ENCODE measurements at regions not wholly inside any gene's neighbourhood (a gene's known extent, or its start where the extent isn't known, plus 50 kb on each side); places are given as distances from the start of the nearest gene placed in this dataset.
"Not testable (repeated sequence)": the region's sequence is repeated elsewhere in the genome, so short reads cannot be mapped to it uniquely, and the experiment has no call there.

GRCh38 chr11:109695696-109696095 lies 273.7 kb downstream of the C11orf87 start:
- Mint-ChIP-seq H3K27ac (no peak overlapping the region), H3K9me3 (ENCODE audit: low read depth) (peaks cover 24% of the 10 kb centered on the region), H3K36me3 (peaks cover 2% of the 10 kb centered on the region), H3K27me3 (peaks cover 2% of the 10 kb centered on the region), H3K4me1 (ENCODE audit: low read depth) (no peaks in the 10 kb centered on the region), H3K4me3 (no peak overlapping the region)

- no peak overlapping the region for H3K4me3 Mint-ChIP-seq
- no peaks in the 10 kb centered on the region for H3K4me1 Mint-ChIP-seq (ENCODE audit: low read depth)
- H3K9me3 Mint-ChIP-seq (ENCODE audit: low read depth), result peaks cover 24% of the 10 kb centered on the region
- no peak overlapping the region for H3K27ac Mint-ChIP-seq
- H3K27me3 Mint-ChIP-seq, result peaks cover 2% of the 10 kb centered on the region
- H3K36me3 Mint-ChIP-seq, result peaks cover 2% of the 10 kb centered on the region
Observed at GRCh38 chr11:109696191-109696897, 274.4 kb downstream of the C11orf87 start.

GRCh38 chr11:109697140-109697843 lies 275.3 kb downstream of the C11orf87 start:
- Mint-ChIP-seq H3K27ac (no peak overlapping the region), H3K27me3 (peaks cover 2% of the 10 kb centered on the region), H3K4me1 (ENCODE audit: low read depth) (no peaks in the 10 kb centered on the region), H3K4me3 (no peak overlapping the region), H3K36me3 (peaks cover 2% of the 10 kb centered on the region), H3K9me3 (ENCODE audit: low read depth) (peaks cover 24% of the 10 kb centered on the region)

- Mint-ChIP-seq H3K36me3 (peaks cover 2% of the 10 kb centered on the region), H3K27me3 (peaks cover 2% of the 10 kb centered on the region), H3K9me3 (ENCODE audit: low read depth) (peaks cover 24% of the 10 kb centered on the region), H3K4me3 (no peak overlapping the region), H3K4me1 (ENCODE audit: low read depth) (no peaks in the 10 kb centered on the region), H3K27ac (no peak overlapping the region)
Observed at GRCh38 chr11:109698237-109698636, 276.2 kb downstream of the C11orf87 start.

- Mint-ChIP-seq H3K27ac (no peak overlapping the region), H3K4me1 (ENCODE audit: low read depth) (no peaks in the 10 kb centered on the region), H3K9me3 (ENCODE audit: low read depth) (no peaks in the 10 kb centered on the region), H3K36me3 (no peaks in the 10 kb centered on the region), H3K27me3 (peaks cover 2% of the 10 kb centered on the region), H3K4me3 (no peak overlapping the region)
Observed at GRCh38 chr11:109704432-109704831, 282.4 kb downstream of the C11orf87 start.

- no peaks in the 10 kb centered on the region for H3K9me3 Mint-ChIP-seq (ENCODE audit: low read depth)
- peaks cover 4% of the 10 kb centered on the region for H3K27me3 Mint-ChIP-seq
- no peak overlapping the region for H3K27ac Mint-ChIP-seq
- H3K4me1 Mint-ChIP-seq (ENCODE audit: low read depth), result no peaks in the 10 kb centered on the region
- H3K4me3 Mint-ChIP-seq, result no peak overlapping the region
- no peaks in the 10 kb centered on the region for H3K36me3 Mint-ChIP-seq
Observed at GRCh38 chr11:109706945-109707344, 285.0 kb downstream of the C11orf87 start.

- H3K4me1 Mint-ChIP-seq (ENCODE audit: low read depth), result no peaks in the 10 kb centered on the region
- no peak overlapping the region for H3K27ac Mint-ChIP-seq
- no peaks in the 10 kb centered on the region for H3K36me3 Mint-ChIP-seq
- H3K9me3 Mint-ChIP-seq (ENCODE audit: low read depth), result no peaks in the 10 kb centered on the region
- H3K27me3 Mint-ChIP-seq, result peaks cover 4% of the 10 kb centered on the region
- H3K4me3 Mint-ChIP-seq, result no peak overlapping the region
Observed at GRCh38 chr11:109707411-109707810, 285.4 kb downstream of the C11orf87 start.

GRCh38 chr11:109708184-109708583 lies 286.2 kb downstream of the C11orf87 start:
- Mint-ChIP-seq H3K4me1 (ENCODE audit: low read depth) (no peaks in the 10 kb centered on the region), H3K9me3 (ENCODE audit: low read depth) (peaks cover under 1% of the 10 kb centered on the region), H3K36me3 (no peaks in the 10 kb centered on the region), H3K27me3 (peaks cover 4% of the 10 kb centered on the region), H3K4me3 (no peak overlapping the region), H3K27ac (no peak overlapping the region)

GRCh38 chr11:109714444-109714843 lies 292.5 kb downstream of the C11orf87 start:
- not testable (repeated sequence) for H3K36me3 Mint-ChIP-seq; H3K4me3 Mint-ChIP-seq; H3K4me1 Mint-ChIP-seq (ENCODE audit: low read depth)

GRCh38 chr11:109715424-109715823 lies 293.4 kb downstream of the C11orf87 start:
- H3K36me3 Mint-ChIP-seq; H3K27ac Mint-ChIP-seq; H3K4me3 Mint-ChIP-seq; H3K27me3 Mint-ChIP-seq; H3K4me1 Mint-ChIP-seq (ENCODE audit: low read depth): not testable (repeated sequence)
- H3K9me3 Mint-ChIP-seq (ENCODE audit: low read depth), result peaks cover 25% of the 10 kb centered on the region

More at GRCh38 chr11:109714444-109714843, 292.5 kb downstream of the C11orf87 start:
- H3K27ac Mint-ChIP-seq, H3K27me3 Mint-ChIP-seq: not testable (repeated sequence)
- peaks cover 25% of the 10 kb centered on the region for H3K9me3 Mint-ChIP-seq (ENCODE audit: low read depth)

- no peaks in the 10 kb centered on the region for H3K9me3 Mint-ChIP-seq (ENCODE audit: low read depth)
- H3K27ac Mint-ChIP-seq, result no peak overlapping the region
- H3K4me3 Mint-ChIP-seq, result no peak overlapping the region
- no peaks in the 10 kb centered on the region for H3K4me1 Mint-ChIP-seq (ENCODE audit: low read depth)
- no peaks in the 10 kb centered on the region for H3K27me3 Mint-ChIP-seq
- no peaks in the 10 kb centered on the region for H3K36me3 Mint-ChIP-seq
Observed at GRCh38 chr11:109726061-109726460, 304.1 kb downstream of the C11orf87 start.

- Mint-ChIP-seq H3K36me3 (no peaks in the 10 kb centered on the region), H3K4me1 (ENCODE audit: low read depth) (no peaks in the 10 kb centered on the region), H3K27ac (no peak overlapping the region), H3K27me3 (no peaks in the 10 kb centered on the region), H3K9me3 (ENCODE audit: low read depth) (no peaks in the 10 kb centered on the region), H3K4me3 (no peak overlapping the region)
Observed at GRCh38 chr11:109728056-109728455, 306.1 kb downstream of the C11orf87 start.

GRCh38 chr11:109729761-109730160 lies 307.8 kb downstream of the C11orf87 start:
- Mint-ChIP-seq H3K9me3 (ENCODE audit: low read depth) (no peaks in the 10 kb centered on the region), H3K4me3 (no peak overlapping the region), H3K36me3 (no peaks in the 10 kb centered on the region), H3K27me3 (no peaks in the 10 kb centered on the region), H3K4me1 (ENCODE audit: low read depth) (no peaks in the 10 kb centered on the region), H3K27ac (no peak overlapping the region)

GRCh38 chr11:109730669-109731068 lies 308.7 kb downstream of the C11orf87 start:
- H3K36me3 Mint-ChIP-seq, result no peaks in the 10 kb centered on the region
- no peak overlapping the region for H3K4me3 Mint-ChIP-seq
- no peaks in the 10 kb centered on the region for H3K4me1 Mint-ChIP-seq (ENCODE audit: low read depth)
- H3K27ac Mint-ChIP-seq, result no peak overlapping the region
- no peaks in the 10 kb centered on the region for H3K27me3 Mint-ChIP-seq
- no peaks in the 10 kb centered on the region for H3K9me3 Mint-ChIP-seq (ENCODE audit: low read depth)

- Mint-ChIP-seq H3K27me3 (no peaks in the 10 kb centered on the region), H3K4me1 (ENCODE audit: low read depth) (no peaks in the 10 kb centered on the region), H3K27ac (no peak overlapping the region), H3K4me3 (no peak overlapping the region), H3K36me3 (no peaks in the 10 kb centered on the region), H3K9me3 (ENCODE audit: low read depth) (no peaks in the 10 kb centered on the region)
Observed at GRCh38 chr11:109731451-109731850, 309.5 kb downstream of the C11orf87 start.

- H3K4me3 Mint-ChIP-seq, result no peak overlapping the region
- H3K9me3 Mint-ChIP-seq (ENCODE audit: low read depth), result peaks cover 4% of the 10 kb centered on the region
- H3K27ac Mint-ChIP-seq, result no peak overlapping the region
- H3K36me3 Mint-ChIP-seq, result no peaks in the 10 kb centered on the region
- no peaks in the 10 kb centered on the region for H3K4me1 Mint-ChIP-seq (ENCODE audit: low read depth)
- no peaks in the 10 kb centered on the region for H3K27me3 Mint-ChIP-seq
Observed at GRCh38 chr11:109733245-109733644, 311.3 kb downstream of the C11orf87 start.
